ENCODE measurements at regions not wholly inside any gene's neighbourhood (a gene's known extent, or its start where the extent isn't known, plus 50 kb on each side); places are given as distances from the start of the nearest gene placed in this dataset.

DNA sequence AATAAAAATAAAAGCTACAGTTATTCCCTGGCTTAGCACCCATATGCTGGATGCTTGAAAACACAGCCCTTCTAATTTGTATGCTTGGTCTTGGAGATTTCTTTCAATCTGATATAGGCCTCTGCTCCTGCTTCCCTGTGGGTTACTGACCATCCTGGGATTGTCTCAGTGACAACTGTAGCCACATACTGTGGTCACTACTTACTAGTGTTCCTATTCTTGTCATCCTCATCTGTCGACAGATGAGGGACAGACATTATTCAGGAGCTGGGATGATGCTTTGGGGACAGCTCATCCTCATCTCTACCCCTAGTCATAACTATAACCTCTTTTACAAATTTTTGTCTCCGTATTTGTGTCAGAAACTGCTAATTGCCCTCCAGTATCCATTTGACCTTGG is 388.9 kb upstream of the MAP3K7 start:
- Histone ChIP-seq H3K9me3 (no peaks in the 10 kb centered on the region), H3K36me3 (no peaks in the 10 kb centered on the region), H3K4me1 (no peaks in the 10 kb centered on the region), H3K4me3 (no peak overlapping the region), H3K27ac (no peak overlapping the region), H3K27me3 (no peaks in the 10 kb centered on the region)
- intact Hi-C loops (cut with DNase I), result no loop called here
- TF ChIP-seq POLR2A (IDR thresholded peaks at IDR 0.05), result no peak
- TF ChIP-seq, protein P1, sequence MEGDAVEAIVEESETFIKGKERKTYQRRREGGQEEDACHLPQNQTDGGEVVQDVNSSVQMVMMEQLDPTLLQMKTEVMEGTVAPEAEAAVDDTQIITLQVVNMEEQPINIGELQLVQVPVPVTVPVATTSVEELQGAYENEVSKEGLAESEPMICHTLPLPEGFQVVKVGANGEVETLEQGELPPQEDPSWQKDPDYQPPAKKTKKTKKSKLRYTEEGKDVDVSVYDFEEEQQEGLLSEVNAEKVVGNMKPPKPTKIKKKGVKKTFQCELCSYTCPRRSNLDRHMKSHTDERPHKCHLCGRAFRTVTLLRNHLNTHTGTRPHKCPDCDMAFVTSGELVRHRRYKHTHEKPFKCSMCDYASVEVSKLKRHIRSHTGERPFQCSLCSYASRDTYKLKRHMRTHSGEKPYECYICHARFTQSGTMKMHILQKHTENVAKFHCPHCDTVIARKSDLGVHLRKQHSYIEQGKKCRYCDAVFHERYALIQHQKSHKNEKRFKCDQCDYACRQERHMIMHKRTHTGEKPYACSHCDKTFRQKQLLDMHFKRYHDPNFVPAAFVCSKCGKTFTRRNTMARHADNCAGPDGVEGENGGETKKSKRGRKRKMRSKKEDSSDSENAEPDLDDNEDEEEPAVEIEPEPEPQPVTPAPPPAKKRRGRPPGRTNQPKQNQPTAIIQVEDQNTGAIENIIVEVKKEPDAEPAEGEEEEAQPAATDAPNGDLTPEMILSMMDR (IDR thresholded peaks at IDR 0.05), result no peak
- no peak for DNase-seq
- 57% methylated on average over 2 of the region's 2 CpGs for WGBS (ENCODE audit: insufficient coverage, low coverage, low lambda C conversion rate, missing lambda C conversion rate)
- ATAC-seq, result no peak

DNA sequence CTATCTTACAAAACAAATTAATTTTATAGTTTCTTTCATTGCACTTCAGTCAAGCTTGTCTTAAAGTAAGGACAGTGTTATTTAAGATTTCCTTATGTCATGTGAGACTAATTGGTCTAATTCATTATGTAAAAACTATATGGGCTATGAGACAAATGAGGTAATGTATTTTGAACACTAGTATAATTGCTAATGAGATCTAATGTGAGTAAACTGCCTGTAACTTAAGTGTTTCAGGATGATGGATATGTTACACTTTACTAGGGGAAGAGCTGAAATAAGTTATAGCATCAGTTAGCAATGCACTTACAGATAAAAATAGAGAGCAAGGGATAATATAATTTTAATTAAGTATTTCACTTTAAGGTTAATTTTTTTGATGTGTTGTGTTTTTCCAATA is 386.3 kb upstream of the MAP3K7 start:
- Histone ChIP-seq H3K4me3 (no peak overlapping the region), H3K27me3 (no peaks in the 10 kb centered on the region), H3K9me3 (no peaks in the 10 kb centered on the region), H3K27ac (no peak overlapping the region), H3K36me3 (no peaks in the 10 kb centered on the region), H3K4me1 (no peaks in the 10 kb centered on the region)
- intact Hi-C loops (cut with DNase I), result no loop called here
- ATAC-seq, result no peak
- no peak for TF ChIP-seq POLR2A (IDR thresholded peaks at IDR 0.05)
- TF ChIP-seq, protein P1 (IDR thresholded peaks at IDR 0.05), result no peak
- DNase-seq, result no peak

DNA sequence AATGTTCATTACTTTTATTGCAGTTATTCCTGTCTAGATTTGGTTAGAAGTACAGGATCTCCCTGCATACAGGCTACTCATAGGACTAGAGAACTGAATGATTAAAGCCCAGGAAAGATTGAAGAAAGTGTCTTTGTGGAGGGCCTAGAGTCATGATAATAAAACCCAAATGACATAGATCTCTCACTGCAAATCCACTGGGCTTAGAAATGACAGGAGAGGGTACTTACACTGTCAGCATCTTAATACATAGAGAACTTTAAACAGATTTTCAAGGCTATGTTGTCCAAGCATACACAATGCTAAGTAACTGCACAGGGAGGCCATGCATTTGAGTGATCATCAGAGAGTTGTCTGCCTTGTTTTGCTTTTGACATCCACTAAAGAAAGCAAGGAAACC is 383.8 kb upstream of the MAP3K7 start:
- ATAC-seq (no peak), DNase-seq (no peak)
- H3K27ac ChIP-seq, result no peak overlapping the region
- H3K4me3 ChIP-seq, result no peak overlapping the region
- H3K36me3 ChIP-seq, result no peaks in the 10 kb centered on the region
- H3K4me1 ChIP-seq, result no peaks in the 10 kb centered on the region
- no peak for TF ChIP-seq POLR2A (IDR thresholded peaks at IDR 0.05)
- TF ChIP-seq, protein P1 (IDR thresholded peaks at IDR 0.05), result no peak
- intact Hi-C loops (cut with DNase I), result no loop called here
- no peaks in the 10 kb centered on the region for H3K27me3 ChIP-seq
- no peaks in the 10 kb centered on the region for H3K9me3 ChIP-seq

DNA sequence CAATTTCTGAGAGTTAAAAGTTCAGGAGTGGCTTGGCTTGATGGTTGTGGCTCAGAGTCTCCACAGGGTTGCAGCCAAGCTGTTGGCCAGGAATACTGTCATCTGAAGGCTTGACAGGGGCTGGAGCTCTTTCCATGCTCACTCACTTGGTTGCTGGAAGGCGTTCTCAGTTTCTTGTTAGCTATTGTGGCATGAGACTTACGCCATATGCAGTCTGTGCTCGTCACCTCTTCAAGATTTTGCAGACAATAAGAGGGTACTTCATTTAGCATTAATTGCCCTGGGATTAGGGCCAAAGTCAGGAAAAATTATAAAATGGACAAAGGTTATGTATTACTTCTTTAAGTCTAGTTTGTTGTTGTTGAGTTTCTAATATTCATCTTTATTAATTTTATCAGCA is 380.6 kb upstream of the MAP3K7 start:
- Histone ChIP-seq H3K4me1 (no peaks in the 10 kb centered on the region), H3K27ac (no peak overlapping the region), H3K9me3 (no peaks in the 10 kb centered on the region), H3K36me3 (no peaks in the 10 kb centered on the region), H3K4me3 (no peak overlapping the region), H3K27me3 (no peaks in the 10 kb centered on the region)
- no peak for TF ChIP-seq POLR2A (IDR thresholded peaks at IDR 0.05)
- TF ChIP-seq, protein P1 (IDR thresholded peaks at IDR 0.05), result no peak
- ATAC-seq, result no peak
- no peak for DNase-seq
- 28% methylated on average over 3 of the region's 3 CpGs for WGBS (ENCODE audit: insufficient coverage, low coverage, low lambda C conversion rate, missing lambda C conversion rate)
- intact Hi-C loops (cut with DNase I), result no loop called here

DNA sequence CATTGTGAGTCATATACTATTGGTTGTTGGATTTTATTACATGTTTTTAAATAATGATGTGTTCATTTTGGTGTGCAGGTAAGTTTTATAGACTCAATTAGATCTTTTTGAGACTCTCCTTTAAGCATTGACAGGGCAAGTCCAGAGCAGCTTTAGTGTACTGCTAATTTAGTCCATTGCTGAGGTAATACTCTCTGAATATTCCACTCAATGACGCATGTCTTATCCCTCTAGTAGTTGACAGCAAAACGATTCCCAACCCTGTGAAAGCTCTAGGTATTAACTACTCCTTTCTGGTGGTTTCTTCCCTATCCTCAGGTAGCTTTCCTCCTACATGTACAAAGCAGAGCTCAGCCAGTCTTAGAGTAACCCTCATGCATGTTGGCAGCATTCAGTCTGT is 373.5 kb upstream of the MAP3K7 start:
- Histone ChIP-seq H3K4me1 (no peaks in the 10 kb centered on the region), H3K27me3 (no peaks in the 10 kb centered on the region), H3K9me3 (no peaks in the 10 kb centered on the region), H3K27ac (no peak overlapping the region), H3K36me3 (no peaks in the 10 kb centered on the region), H3K4me3 (no peak overlapping the region)
- intact Hi-C loops (cut with DNase I), result no loop called here
- 39% methylated on average over 2 of the region's 2 CpGs for WGBS (ENCODE audit: insufficient coverage, low coverage, low lambda C conversion rate, missing lambda C conversion rate)
- DNase-seq, result no peak
- TF ChIP-seq POLR2A (IDR thresholded peaks at IDR 0.05), result no peak
- TF ChIP-seq, protein P1 (IDR thresholded peaks at IDR 0.05), result no peak
- no peak for ATAC-seq
